Tibial nerve (tissue), 4 donors: ENCODE measurements at regions not wholly inside any gene's neighbourhood (a gene's known extent, or its start where the extent isn't known, plus 50 kb on each side); places are given as distances from the start of the nearest gene placed in this dataset.
A peak's percentile ranks its signal among the peaks of the same experiment; 100 is the strongest.

Experiments
- DNase-seq, 2 donors: peaks; one replicate each; pipeline ENCODE4 v3.0.0-alpha.2; 2019; ENCODE audit warnings: low spot score in 2 of 2
- H3K27ac ChIP-seq, 4 donors: fragments of 200-600 bp; sonication (generic) in 3 of 4; one replicate each; pipeline ENCODE4 v1.5.1; 2017 to 2019; ENCODE audit warnings: mild to moderate bottlenecking in 1 of 4
- H3K27me3 ChIP-seq, 2 donors: fragments of 200-600 bp; sonication (generic) in 1 of 2; one replicate each; pipeline versions ENCODE4 v1.5.1 to v1.6.0; 2017 to 2019
- H3K36me3 ChIP-seq, 3 donors: fragments of 200-600 bp; sonication (generic); one replicate each; pipeline ENCODE4 v1.5.1; 2018 to 2019
- H3K4me1 ChIP-seq, 4 donors: fragments of 200-600 bp; sonication (generic) in 3 of 4; one replicate each; pipeline ENCODE4 v1.5.1; 2017 to 2019
- H3K4me3 ChIP-seq, 4 donors: fragments of 200-600 bp; sonication (generic) in 3 of 4; one replicate each; pipeline ENCODE4 v1.5.1; 2017 to 2019; ENCODE audit warnings: mild to moderate bottlenecking in 1 of 4, moderate library complexity in 1 of 4
- H3K9me3 ChIP-seq, 4 donors: fragments of 200-600 bp; sonication (generic) in 3 of 4; one replicate each; pipeline ENCODE4 v1.5.1; 2017 to 2019
- CTCF ChIP-seq, 5 experiments: fragments of 200-600 bp in 3 of 5; fragments of 450-650 bp in 2 of 5; sonication (generic) in 3 of 5; IDR thresholded peaks; one replicate each; pipeline ENCODE4 v1.5.1; 2016 to 2019; ENCODE audit warnings: antibody characterized with exemption in 5 of 5, mild to moderate bottlenecking in 3 of 5, moderate library complexity in 2 of 5
- EP300 ChIP-seq, 2 donors: sonication (generic); formaldehyde crosslinking; IDR thresholded peaks; one replicate each; pipeline ENCODE4 v1.6.1; 2017; ENCODE audit warnings: antibody characterized with exemption in 2 of 2, mild to moderate bottlenecking in 1 of 2
- POLR2A ChIP-seq, 2 donors: fragments of 450-650 bp; IDR thresholded peaks; one replicate each; pipeline ENCODE4 v1.6.1; 2017; ENCODE audit warnings: antibody characterized with exemption in 2 of 2, mild to moderate bottlenecking in 2 of 2, moderate library complexity in 2 of 2
- WGBS, 2 donors: methylation state at CpG; one replicate each; pipeline ENCODE4 v1.1.5; 2018; 5-methylcytosine and 5-hydroxymethylcytosine counted together

DNA sequence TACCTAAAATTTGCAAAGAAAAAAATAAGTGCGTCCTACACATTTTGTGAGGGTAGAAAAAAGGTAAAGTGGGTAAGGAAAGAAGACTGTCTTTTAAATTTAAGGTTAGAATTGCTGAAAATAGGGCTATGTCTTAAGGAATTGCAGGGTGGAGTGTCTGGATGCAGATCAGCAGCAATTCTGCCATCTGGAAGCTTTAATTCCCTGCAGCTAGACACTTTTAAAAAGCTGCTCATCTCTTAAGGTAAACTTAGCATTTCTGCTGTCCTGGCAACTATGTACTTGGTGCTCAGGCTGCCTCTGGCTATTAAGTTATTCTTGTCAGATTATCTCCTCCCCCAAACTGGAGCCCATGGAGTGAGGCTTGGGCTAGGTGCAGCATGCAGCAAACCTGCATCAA, 420.2 kb downstream of the SI start:
- TF ChIP-seq POLR2A (IDR thresholded peaks at IDR 0.05) (no peak), EP300 (IDR thresholded peaks at IDR 0.05) (no peak), CTCF (IDR thresholded peaks at IDR 0.05) (no peak)
- H3K4me1 ChIP-seq, result no peaks in the 10 kb centered on the region
- DNase-seq, result no peak
- H3K27ac ChIP-seq, result no peak overlapping the region
- H3K4me3 ChIP-seq, result no peak overlapping the region
- H3K36me3 ChIP-seq, result no peaks in the 10 kb centered on the region
- H3K27me3 ChIP-seq, result no peaks in the 10 kb centered on the region
- no peaks in the 10 kb centered on the region for H3K9me3 ChIP-seq
- 91 to 96% methylated on average over 1 of the region's 1 CpG for WGBS, 2 donors

- no peak for DNase-seq
- Histone ChIP-seq H3K4me1 (no peaks in the 10 kb centered on the region), H3K4me3 (no peak overlapping the region), H3K27me3 (no peaks in the 10 kb centered on the region), H3K9me3 (no peaks in the 10 kb centered on the region), H3K36me3 (no peaks in the 10 kb centered on the region), H3K27ac (no peak overlapping the region)
- WGBS, 2 donors, result 67 to 75% methylated on average over 3 of the region's 3 CpGs
- TF ChIP-seq POLR2A (IDR thresholded peaks at IDR 0.05) (no peak), EP300 (IDR thresholded peaks at IDR 0.05) (no peak), CTCF (IDR thresholded peaks at IDR 0.05) (no peak)
These were observed 420.7 kb downstream of the SI start for GRCh38 chr3:164657631-164658030.

DNA sequence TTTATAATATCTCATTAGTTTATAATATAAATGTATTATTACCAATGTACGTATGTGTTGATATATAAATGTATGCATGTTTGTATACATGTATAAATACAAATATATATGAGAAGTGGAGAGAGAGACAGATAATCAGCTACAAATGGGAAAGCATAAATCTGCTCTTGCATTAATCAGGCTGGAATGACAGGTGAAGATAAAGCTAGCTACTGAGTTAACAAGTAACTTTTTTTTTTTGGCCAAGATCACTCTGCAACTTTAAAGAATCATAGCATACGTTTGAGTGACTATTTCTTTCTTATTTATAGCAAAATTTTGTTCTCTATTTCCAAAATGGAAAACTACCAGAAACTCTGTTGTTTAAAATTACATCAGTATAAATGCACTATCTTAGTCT, 422.8 kb downstream of the SI start:
- 73 to 88% methylated on average over 2 of the region's 2 CpGs for WGBS, 2 donors
- H3K27me3 ChIP-seq, result no peaks in the 10 kb centered on the region
- no peak overlapping the region for H3K27ac ChIP-seq
- TF ChIP-seq POLR2A (IDR thresholded peaks at IDR 0.05), result no peak
- TF ChIP-seq CTCF (IDR thresholded peaks at IDR 0.05), result no peak
- TF ChIP-seq EP300 (IDR thresholded peaks at IDR 0.05), result no peak
- DNase-seq, result no peak
- no peak overlapping the region for H3K4me3 ChIP-seq
- H3K9me3 ChIP-seq, result no peaks in the 10 kb centered on the region
- H3K36me3 ChIP-seq, result no peaks in the 10 kb centered on the region
- H3K4me1 ChIP-seq, result no peaks in the 10 kb centered on the region

GRCh38 chr3:164641071-164641470, 437.2 kb downstream of the SI start:
- no peak overlapping the region for H3K4me3 ChIP-seq
- WGBS, 2 donors, result 64 to 80% methylated on average over 4 of the region's 4 CpGs
- H3K9me3 ChIP-seq, result no peaks in the 10 kb centered on the region
- H3K27ac ChIP-seq, result peak overlapping the region in 1 of 4 donors; percentile 16
- H3K27me3 ChIP-seq, result no peaks in the 10 kb centered on the region
- no peak for DNase-seq
- peaks cover 0 to 11% (median 3%) of the 10 kb centered on the region in 4 donors for H3K4me1 ChIP-seq
- no peaks in the 10 kb centered on the region for H3K36me3 ChIP-seq
- no peak for TF ChIP-seq POLR2A (IDR thresholded peaks at IDR 0.05)
- no peak for TF ChIP-seq CTCF (IDR thresholded peaks at IDR 0.05)
- TF ChIP-seq EP300 (IDR thresholded peaks at IDR 0.05), result no peak

DNA sequence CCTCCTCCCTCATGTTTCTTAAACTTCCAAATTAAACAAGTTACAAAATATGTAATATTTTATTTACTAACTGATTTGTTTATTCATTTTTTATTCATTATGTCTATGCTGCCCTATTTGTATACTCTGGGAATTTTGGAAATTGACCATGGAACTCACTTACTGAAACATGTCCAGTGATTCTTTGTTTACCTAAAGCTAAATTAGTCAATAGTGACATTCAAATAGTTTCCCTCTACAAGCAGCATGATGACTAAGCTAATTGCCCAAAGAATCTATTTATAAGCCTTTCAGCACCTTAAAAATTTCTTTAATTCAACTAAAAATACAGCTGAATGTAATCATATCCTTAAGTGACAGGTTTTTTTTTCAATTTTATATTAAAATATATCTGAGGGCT, 437.7 kb downstream of the SI start:
- H3K4me1 ChIP-seq, result peaks cover 0 to 11% (median 3%) of the 10 kb centered on the region in 4 donors
- no peaks in the 10 kb centered on the region for H3K36me3 ChIP-seq
- no peaks in the 10 kb centered on the region for H3K9me3 ChIP-seq
- H3K27me3 ChIP-seq, result no peaks in the 10 kb centered on the region
- TF ChIP-seq EP300 (IDR thresholded peaks at IDR 0.05) (no peak), CTCF (IDR thresholded peaks at IDR 0.05) (no peak), POLR2A (IDR thresholded peaks at IDR 0.05) (no peak)
- peak overlapping the region in 1 of 4 donors; percentile 16 for H3K27ac ChIP-seq
- H3K4me3 ChIP-seq, result no peak overlapping the region
- DNase-seq, result no peak
